ENCODE measurements at regions not wholly inside any gene's neighbourhood (a gene's known extent, or its start where the extent isn't known, plus 50 kb on each side); places are given as distances from the start of the nearest gene placed in this dataset.

- in situ Hi-C loops (cut with MboI; ENCODE audit: low pct_unique_long_range_greater_than_20kb, low sequenced_read_pairs, unreplicated experiment) = no loop called here
- peak; percentile 45 for TF ChIP-seq CTCF (IDR thresholded peaks at IDR 0.05; ENCODE audit: extremely low read depth, insufficient read depth, missing control alignments)
- DNase-seq (ENCODE audit: low spot score) = no peak
Measured at GRCh38 chr11:26134481-26135355, 197.2 kb upstream of the ANO3 start.

GRCh38 chr11:26137651-26138050, 194.3 kb upstream of the ANO3 start:
- TF ChIP-seq CTCF (IDR thresholded peaks at IDR 0.05; ENCODE audit: extremely low read depth, insufficient read depth, missing control alignments) = no peak
- in situ Hi-C loops (cut with MboI; ENCODE audit: low pct_unique_long_range_greater_than_20kb, low sequenced_read_pairs, unreplicated experiment) = no loop called here
- no peak for DNase-seq (ENCODE audit: low spot score)

GRCh38 chr11:26142891-26143290, 189.0 kb upstream of the ANO3 start:
- TF ChIP-seq CTCF (IDR thresholded peaks at IDR 0.05; ENCODE audit: extremely low read depth, insufficient read depth, missing control alignments) = no peak
- in situ Hi-C loops (cut with MboI; ENCODE audit: low pct_unique_long_range_greater_than_20kb, low sequenced_read_pairs, unreplicated experiment) = no loop called here
- no peak for DNase-seq (ENCODE audit: low spot score)

GRCh38 chr11:26143566-26144290, 188.2 kb upstream of the ANO3 start:
- in situ Hi-C loops (cut with MboI; ENCODE audit: low pct_unique_long_range_greater_than_20kb, low sequenced_read_pairs, unreplicated experiment) = no loop called here
- TF ChIP-seq CTCF (IDR thresholded peaks at IDR 0.05; ENCODE audit: extremely low read depth, insufficient read depth, missing control alignments) = no peak
- DNase-seq (ENCODE audit: low spot score) = no peak

- in situ Hi-C loops (cut with MboI; ENCODE audit: low pct_unique_long_range_greater_than_20kb, low sequenced_read_pairs, unreplicated experiment) = no loop called here
- no peak for TF ChIP-seq CTCF (IDR thresholded peaks at IDR 0.05; ENCODE audit: extremely low read depth, insufficient read depth, missing control alignments)
Measured at GRCh38 chr11:26144291-26144690, 187.6 kb upstream of the ANO3 start.

GRCh38 chr11:26144911-26145310, 187.0 kb upstream of the ANO3 start:
- no peak for TF ChIP-seq CTCF (IDR thresholded peaks at IDR 0.05; ENCODE audit: extremely low read depth, insufficient read depth, missing control alignments)
- in situ Hi-C loops (cut with MboI; ENCODE audit: low pct_unique_long_range_greater_than_20kb, low sequenced_read_pairs, unreplicated experiment) = no loop called here
- DNase-seq (ENCODE audit: low spot score) = no peak

More at GRCh38 chr11:26144291-26144690, 187.6 kb upstream of the ANO3 start:
- no peak for DNase-seq (ENCODE audit: low spot score)
